HepG2 (cell line): ENCODE measurements at regions not wholly inside any gene's neighbourhood (a gene's known extent, or its start where the extent isn't known, plus 50 kb on each side); places are given as distances from the start of the nearest gene placed in this dataset.

Experiments
- ARNT ChIP-seq: fragments of 450-650 bp; IDR thresholded peaks from 2 replicates; pipeline ENCODE4 v1.6.1; 2017
- PRDM15 ChIP-seq: sonication (generic); formaldehyde crosslinking; IDR thresholded peaks from 2 replicates; pipeline ENCODE4 v1.4.0; 2020; ENCODE audit warnings: missing genetic modification reagents
- ZBTB7A ChIP-seq: sonication (generic); formaldehyde crosslinking; IDR thresholded peaks from 2 replicates; pipeline ENCODE4 v1.8.0; 2022; ENCODE audit warnings: mild to moderate bottlenecking, missing genetic modification reagents
- ZNF674 ChIP-seq: sonication (generic); formaldehyde crosslinking; IDR thresholded peaks from 2 replicates; pipeline ENCODE4 v1.5.0; 2020; ENCODE audit warnings: low read depth, mild to moderate bottlenecking, missing genetic modification reagents

GRCh38 chr14:89493406-89493805, 76.4 kb upstream of the FOXN3 start:
- TF ChIP-seq ZBTB7A (CRISPR knock-in tag) = no peak
- no peak for TF ChIP-seq PRDM15 (CRISPR knock-in tag)
- no peak for TF ChIP-seq ARNT
- no peak for TF ChIP-seq ZNF674 (CRISPR knock-in tag)
